Ishikawa (cell line): ENCODE measurements at regions not wholly inside any gene's neighbourhood (a gene's known extent, or its start where the extent isn't known, plus 50 kb on each side); places are given as distances from the start of the nearest gene placed in this dataset.

Source experiments
- CEBPB ChIP-seq: IDR thresholded peaks from 2 replicates; pipeline ENCODE4 v1.6.1; 2012
- CREB1 ChIP-seq: IDR thresholded peaks from 2 replicates; pipeline ENCODE4 v1.6.1; 2012; ENCODE audit warnings: low read depth
- EGR1 ChIP-seq: IDR thresholded peaks from 2 replicates; pipeline ENCODE4 v1.6.1; 2012
- EP300 ChIP-seq: IDR thresholded peaks from 2 replicates; pipeline ENCODE4 v1.6.1; 2012; ENCODE audit warnings: borderline replicate concordance
- FOXM1 ChIP-seq: IDR thresholded peaks from 2 replicates; pipeline ENCODE4 v1.6.1; 2012; ENCODE audit warnings: low read depth, borderline replicate concordance
- MAX ChIP-seq: IDR thresholded peaks from 2 replicates; pipeline ENCODE4 v1.6.1; 2012
- NFIC ChIP-seq: IDR thresholded peaks from 2 replicates; pipeline ENCODE4 v1.6.1; 2012
- RAD21 ChIP-seq: IDR thresholded peaks from 2 replicates; pipeline ENCODE4 v1.6.1; 2012; ENCODE audit warnings: low read depth
- REST ChIP-seq: IDR thresholded peaks from 2 replicates; pipeline ENCODE4 v1.6.1; 2012; ENCODE audit warnings: low read depth, mild to moderate bottlenecking
- TAF1 ChIP-seq: IDR thresholded peaks from 2 replicates; pipeline ENCODE4 v1.6.1; 2012; ENCODE audit warnings: low read depth, mild to moderate bottlenecking
- TCF12 ChIP-seq: IDR thresholded peaks from 2 replicates; pipeline ENCODE4 v1.6.1; 2012; ENCODE audit warnings: low read depth
- TEAD4 ChIP-seq: IDR thresholded peaks from 2 replicates; pipeline ENCODE4 v1.6.1; 2012
- USF1 ChIP-seq: IDR thresholded peaks from 2 replicates; pipeline ENCODE4 v1.6.1; 2012
- YY1 ChIP-seq: IDR thresholded peaks from 2 replicates; pipeline ENCODE4 v1.6.1; 2012; ENCODE audit warnings: low read depth
- ZBTB7A ChIP-seq: IDR thresholded peaks from 2 replicates; pipeline ENCODE4 v1.6.1; 2012; ENCODE audit warnings: low read depth

GRCh38 chr2:200110381-200110780, 155.0 kb downstream of the MAIP1 start:
- TF ChIP-seq REST (no peak), EP300 (no peak), MAX (no peak)

GRCh38 chr2:200119236-200119635, 163.9 kb downstream of the MAIP1 start:
- TF ChIP-seq CREB1 (no peak), USF1 (no peak), CEBPB (no peak), EGR1 (no peak), MAX (no peak), RAD21 (no peak), YY1 (no peak), REST (no peak), ZBTB7A (no peak)

DNA sequence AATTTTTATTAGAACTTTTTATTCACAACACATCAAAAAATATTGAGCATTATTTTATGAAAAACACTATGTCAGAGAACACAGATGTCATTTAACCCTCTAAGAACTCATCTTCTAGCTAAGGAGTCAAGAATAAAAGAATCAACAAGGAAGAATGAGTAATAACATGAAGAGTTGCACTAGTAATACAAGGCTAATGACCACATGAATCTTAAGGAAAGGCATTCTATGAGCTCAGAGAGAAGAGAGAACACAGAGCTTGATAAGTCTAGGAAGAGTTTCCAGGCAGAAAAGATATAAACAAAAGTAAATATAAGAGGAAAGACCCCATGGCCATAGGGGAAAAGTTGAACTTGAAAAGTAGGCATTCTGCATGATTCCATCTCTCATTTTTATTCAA, 166.5 kb downstream of the MAIP1 start:
- no peak for TF ChIP-seq EGR1
- no peak for TF ChIP-seq RAD21
- no peak for TF ChIP-seq EP300
- no peak for TF ChIP-seq ZBTB7A
- TF ChIP-seq CEBPB, result no peak
- TF ChIP-seq YY1, result no peak
- no peak for TF ChIP-seq TCF12
- TF ChIP-seq TEAD4, result no peak
- TF ChIP-seq USF1, result no peak

GRCh38 chr2:200122683-200123082, 167.3 kb downstream of the MAIP1 start:
- no peak for TF ChIP-seq MAX
- no peak for TF ChIP-seq EGR1
- no peak for TF ChIP-seq REST
- TF ChIP-seq CEBPB, result no peak
- TF ChIP-seq EP300, result no peak
- TF ChIP-seq YY1, result no peak
- no peak for TF ChIP-seq TCF12
- TF ChIP-seq RAD21, result no peak
- no peak for TF ChIP-seq USF1
- TF ChIP-seq CREB1, result no peak
- TF ChIP-seq TEAD4, result no peak
- no peak for TF ChIP-seq NFIC
- TF ChIP-seq FOXM1, result no peak
- no peak for TF ChIP-seq ZBTB7A
- no peak for TF ChIP-seq TAF1
